ENCODE measurements at regions not wholly inside any gene's neighbourhood (a gene's known extent, or its start where the extent isn't known, plus 50 kb on each side); places are given as distances from the start of the nearest gene placed in this dataset.
"Not testable (repeated sequence)": the region's sequence is repeated elsewhere in the genome, so short reads cannot be mapped to it uniquely, and the experiment has no call there.

GRCh38 chr4:164575861-164576260 lies 178.1 kb upstream of the SMIM31 start:
- no peak overlapping the region for H3K4me3 ChIP-seq (ENCODE audit: insufficient read depth, low read depth, low read length)
- H3K4me1 ChIP-seq (ENCODE audit: control insufficient read depth, insufficient read depth, low read length): no peaks in the 10 kb centered on the region
- no peaks in the 10 kb centered on the region for H3K27me3 ChIP-seq (ENCODE audit: control insufficient read depth, insufficient read depth, low read length, poor library complexity, severe bottlenecking)
- H3K36me3 ChIP-seq (ENCODE audit: control insufficient read depth, insufficient read depth, low read length): no peaks in the 10 kb centered on the region
- H3K9me3 ChIP-seq (ENCODE audit: control insufficient read depth, low read length): no peaks in the 10 kb centered on the region
- no peak overlapping the region for H3K27ac ChIP-seq (ENCODE audit: insufficient read depth, low read depth, low read length, poor library complexity, severe bottlenecking)
- 92 to 94% methylated on average over 5 of the region's 5 CpGs for WGBS, 2 experiments

- Histone ChIP-seq H3K9me3 (ENCODE audit: control insufficient read depth, low read length) (no peaks in the 10 kb centered on the region), H3K4me3 (ENCODE audit: insufficient read depth, low read depth, low read length) (no peak overlapping the region), H3K27ac (ENCODE audit: insufficient read depth, low read depth, low read length, poor library complexity, severe bottlenecking) (no peak overlapping the region), H3K4me1 (ENCODE audit: control insufficient read depth, insufficient read depth, low read length) (no peaks in the 10 kb centered on the region), H3K36me3 (ENCODE audit: control insufficient read depth, insufficient read depth, low read length) (no peaks in the 10 kb centered on the region), H3K27me3 (ENCODE audit: control insufficient read depth, insufficient read depth, low read length, poor library complexity, severe bottlenecking) (no peaks in the 10 kb centered on the region)
- 91 to 92% methylated on average over 6 to 7 of the region's 8 CpGs for WGBS, 2 experiments
Observed at GRCh38 chr4:164579270-164579942, 174.5 kb upstream of the SMIM31 start.

GRCh38 chr4:164591666-164592065 lies 162.3 kb upstream of the SMIM31 start:
- WGBS, 2 experiments: 92 to 95% methylated on average over 2 to 5 of the region's 6 CpGs
- H3K27ac ChIP-seq (ENCODE audit: insufficient read depth, low read depth, low read length, poor library complexity, severe bottlenecking): no peak overlapping the region
- no peaks in the 10 kb centered on the region for H3K36me3 ChIP-seq (ENCODE audit: control insufficient read depth, insufficient read depth, low read length)
- no peaks in the 10 kb centered on the region for H3K27me3 ChIP-seq (ENCODE audit: control insufficient read depth, insufficient read depth, low read length, poor library complexity, severe bottlenecking)
- no peaks in the 10 kb centered on the region for H3K4me1 ChIP-seq (ENCODE audit: control insufficient read depth, insufficient read depth, low read length)
- no peaks in the 10 kb centered on the region for H3K9me3 ChIP-seq (ENCODE audit: control insufficient read depth, low read length)
- H3K4me3 ChIP-seq (ENCODE audit: insufficient read depth, low read depth, low read length): no peak overlapping the region

- Histone ChIP-seq H3K4me3 (ENCODE audit: insufficient read depth, low read depth, low read length) (no peak overlapping the region), H3K27me3 (ENCODE audit: control insufficient read depth, insufficient read depth, low read length, poor library complexity, severe bottlenecking) (no peaks in the 10 kb centered on the region), H3K36me3 (ENCODE audit: control insufficient read depth, insufficient read depth, low read length) (no peaks in the 10 kb centered on the region), H3K27ac (ENCODE audit: insufficient read depth, low read depth, low read length, poor library complexity, severe bottlenecking) (no peak overlapping the region), H3K4me1 (ENCODE audit: control insufficient read depth, insufficient read depth, low read length) (no peaks in the 10 kb centered on the region), H3K9me3 (ENCODE audit: control insufficient read depth, low read length) (no peaks in the 10 kb centered on the region)
- WGBS, 2 experiments: 95 to 97% methylated on average over 4 of the region's 4 CpGs
Observed at GRCh38 chr4:164595751-164596150, 158.2 kb upstream of the SMIM31 start.

GRCh38 chr4:164596318-164596878 lies 157.5 kb upstream of the SMIM31 start:
- 92 to 95% methylated on average over 17 of the region's 17 CpGs for WGBS, 2 experiments
- Histone ChIP-seq H3K27me3 (ENCODE audit: control insufficient read depth, insufficient read depth, low read length, poor library complexity, severe bottlenecking) (no peaks in the 10 kb centered on the region), H3K9me3 (ENCODE audit: control insufficient read depth, low read length) (no peaks in the 10 kb centered on the region), H3K4me1 (ENCODE audit: control insufficient read depth, insufficient read depth, low read length) (no peaks in the 10 kb centered on the region), H3K36me3 (ENCODE audit: control insufficient read depth, insufficient read depth, low read length) (no peaks in the 10 kb centered on the region), H3K27ac (ENCODE audit: insufficient read depth, low read depth, low read length, poor library complexity, severe bottlenecking) (no peak overlapping the region), H3K4me3 (ENCODE audit: insufficient read depth, low read depth, low read length) (no peak overlapping the region)

- no peak overlapping the region for H3K27ac ChIP-seq (ENCODE audit: insufficient read depth, low read depth, low read length, poor library complexity, severe bottlenecking)
- no peaks in the 10 kb centered on the region for H3K36me3 ChIP-seq (ENCODE audit: control insufficient read depth, insufficient read depth, low read length)
- no peaks in the 10 kb centered on the region for H3K27me3 ChIP-seq (ENCODE audit: control insufficient read depth, insufficient read depth, low read length, poor library complexity, severe bottlenecking)
- H3K4me1 ChIP-seq (ENCODE audit: control insufficient read depth, insufficient read depth, low read length): no peaks in the 10 kb centered on the region
- WGBS, 2 experiments: 62 to 75% methylated on average over 1 of the region's 1 CpG
- H3K9me3 ChIP-seq (ENCODE audit: control insufficient read depth, low read length): no peaks in the 10 kb centered on the region
- no peak overlapping the region for H3K4me3 ChIP-seq (ENCODE audit: insufficient read depth, low read depth, low read length)
Observed at GRCh38 chr4:164596927-164597326, 157.0 kb upstream of the SMIM31 start.

- H3K4me3 ChIP-seq (ENCODE audit: insufficient read depth, low read depth, low read length): no peak overlapping the region
- WGBS, 2 experiments: 81 to 100% methylated on average over 1 of the region's 1 CpG
- no peaks in the 10 kb centered on the region for H3K27me3 ChIP-seq (ENCODE audit: control insufficient read depth, insufficient read depth, low read length, poor library complexity, severe bottlenecking)
- H3K36me3 ChIP-seq (ENCODE audit: control insufficient read depth, insufficient read depth, low read length): no peaks in the 10 kb centered on the region
- H3K4me1 ChIP-seq (ENCODE audit: control insufficient read depth, insufficient read depth, low read length): no peaks in the 10 kb centered on the region
- no peaks in the 10 kb centered on the region for H3K9me3 ChIP-seq (ENCODE audit: control insufficient read depth, low read length)
- H3K27ac ChIP-seq (ENCODE audit: insufficient read depth, low read depth, low read length, poor library complexity, severe bottlenecking): no peak overlapping the region
Observed at GRCh38 chr4:164601653-164602052, 152.3 kb upstream of the SMIM31 start.

GRCh38 chr4:164605791-164606190 lies 148.1 kb upstream of the SMIM31 start:
- H3K4me3 ChIP-seq (ENCODE audit: insufficient read depth, low read depth, low read length); H3K27ac ChIP-seq (ENCODE audit: insufficient read depth, low read depth, low read length, poor library complexity, severe bottlenecking); H3K27me3 ChIP-seq (ENCODE audit: control insufficient read depth, insufficient read depth, low read length, poor library complexity, severe bottlenecking); H3K36me3 ChIP-seq (ENCODE audit: control insufficient read depth, insufficient read depth, low read length); H3K9me3 ChIP-seq (ENCODE audit: control insufficient read depth, low read length); H3K4me1 ChIP-seq (ENCODE audit: control insufficient read depth, insufficient read depth, low read length): not testable (repeated sequence)
- WGBS, 2 experiments: 71 to 81% methylated on average over 6 of the region's 6 CpGs

GRCh38 chr4:164606478-164606877 lies 147.5 kb upstream of the SMIM31 start:
- Histone ChIP-seq H3K4me3 (ENCODE audit: insufficient read depth, low read depth, low read length) (no peak overlapping the region), H3K9me3 (ENCODE audit: control insufficient read depth, low read length) (no peaks in the 10 kb centered on the region), H3K27me3 (ENCODE audit: control insufficient read depth, insufficient read depth, low read length, poor library complexity, severe bottlenecking) (no peaks in the 10 kb centered on the region), H3K27ac (ENCODE audit: insufficient read depth, low read depth, low read length, poor library complexity, severe bottlenecking) (no peak overlapping the region), H3K36me3 (ENCODE audit: control insufficient read depth, insufficient read depth, low read length) (no peaks in the 10 kb centered on the region), H3K4me1 (ENCODE audit: control insufficient read depth, insufficient read depth, low read length) (no peaks in the 10 kb centered on the region)

- no peak overlapping the region for H3K27ac ChIP-seq (ENCODE audit: insufficient read depth, low read depth, low read length, poor library complexity, severe bottlenecking)
- H3K36me3 ChIP-seq (ENCODE audit: control insufficient read depth, insufficient read depth, low read length): no peaks in the 10 kb centered on the region
- H3K4me1 ChIP-seq (ENCODE audit: control insufficient read depth, insufficient read depth, low read length): no peaks in the 10 kb centered on the region
- H3K9me3 ChIP-seq (ENCODE audit: control insufficient read depth, low read length): no peaks in the 10 kb centered on the region
- H3K4me3 ChIP-seq (ENCODE audit: insufficient read depth, low read depth, low read length): no peak overlapping the region
- WGBS, 2 experiments: 100% methylated on average over 1 of the region's 1 CpG
- no peaks in the 10 kb centered on the region for H3K27me3 ChIP-seq (ENCODE audit: control insufficient read depth, insufficient read depth, low read length, poor library complexity, severe bottlenecking)
Observed at GRCh38 chr4:164613256-164613655, 140.7 kb upstream of the SMIM31 start.

GRCh38 chr4:164613792-164614191 lies 140.1 kb upstream of the SMIM31 start:
- H3K4me1 ChIP-seq (ENCODE audit: control insufficient read depth, insufficient read depth, low read length): no peaks in the 10 kb centered on the region
- H3K36me3 ChIP-seq (ENCODE audit: control insufficient read depth, insufficient read depth, low read length): no peaks in the 10 kb centered on the region
- no peak overlapping the region for H3K4me3 ChIP-seq (ENCODE audit: insufficient read depth, low read depth, low read length)
- no peaks in the 10 kb centered on the region for H3K9me3 ChIP-seq (ENCODE audit: control insufficient read depth, low read length)
- H3K27ac ChIP-seq (ENCODE audit: insufficient read depth, low read depth, low read length, poor library complexity, severe bottlenecking): no peak overlapping the region
- no peaks in the 10 kb centered on the region for H3K27me3 ChIP-seq (ENCODE audit: control insufficient read depth, insufficient read depth, low read length, poor library complexity, severe bottlenecking)

All from ectodermal cell (in vitro differentiated cells).